ENCODE measurements at regions not wholly inside any gene's neighbourhood (a gene's known extent, or its start where the extent isn't known, plus 50 kb on each side); places are given as distances from the start of the nearest gene placed in this dataset.

DNA sequence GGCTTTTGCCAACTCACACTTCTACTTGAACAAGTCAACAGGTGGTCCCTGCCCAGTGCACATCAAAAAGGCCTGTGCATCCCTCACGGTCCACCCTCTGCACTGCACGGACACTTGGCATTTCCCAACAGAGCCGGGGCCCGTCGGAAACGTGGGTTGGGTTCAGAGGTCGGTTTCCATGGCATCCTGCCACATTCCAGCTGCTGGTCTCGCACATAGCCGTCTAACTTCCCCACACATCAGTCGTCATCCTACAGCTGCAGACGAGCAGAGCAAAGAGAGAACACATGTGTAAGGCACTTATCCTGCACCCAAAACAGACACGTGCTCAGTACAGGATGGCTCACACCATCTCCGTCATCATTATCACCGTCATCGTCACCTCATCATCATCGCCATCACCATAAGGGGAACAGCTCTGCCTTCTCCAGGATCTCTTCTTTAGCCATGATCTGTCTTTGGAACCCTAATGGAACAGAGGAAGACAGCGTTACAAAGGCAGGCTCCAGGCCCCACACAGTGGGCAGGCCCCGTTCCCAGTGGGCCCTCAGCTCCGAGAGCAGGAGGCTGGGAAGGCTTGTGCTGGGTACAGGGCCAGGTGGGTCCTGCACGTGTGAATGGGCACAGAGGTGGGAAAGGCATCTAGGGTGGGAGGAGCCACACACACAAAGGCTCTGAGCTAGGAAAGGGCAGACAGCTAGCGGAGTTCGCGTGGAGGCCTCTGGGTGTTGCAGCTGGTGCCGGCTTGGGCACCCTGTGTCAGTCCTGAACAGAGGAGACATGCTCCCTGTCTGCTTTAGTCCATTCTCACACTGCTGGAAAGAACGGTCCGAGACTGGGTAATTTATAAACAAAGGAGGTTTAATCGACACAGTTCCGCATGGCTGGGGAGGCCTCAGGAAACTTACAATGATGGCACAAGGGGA, 170.8 kb upstream of the SOX1 start:
- TF ChIP-seq, protein P1, sequence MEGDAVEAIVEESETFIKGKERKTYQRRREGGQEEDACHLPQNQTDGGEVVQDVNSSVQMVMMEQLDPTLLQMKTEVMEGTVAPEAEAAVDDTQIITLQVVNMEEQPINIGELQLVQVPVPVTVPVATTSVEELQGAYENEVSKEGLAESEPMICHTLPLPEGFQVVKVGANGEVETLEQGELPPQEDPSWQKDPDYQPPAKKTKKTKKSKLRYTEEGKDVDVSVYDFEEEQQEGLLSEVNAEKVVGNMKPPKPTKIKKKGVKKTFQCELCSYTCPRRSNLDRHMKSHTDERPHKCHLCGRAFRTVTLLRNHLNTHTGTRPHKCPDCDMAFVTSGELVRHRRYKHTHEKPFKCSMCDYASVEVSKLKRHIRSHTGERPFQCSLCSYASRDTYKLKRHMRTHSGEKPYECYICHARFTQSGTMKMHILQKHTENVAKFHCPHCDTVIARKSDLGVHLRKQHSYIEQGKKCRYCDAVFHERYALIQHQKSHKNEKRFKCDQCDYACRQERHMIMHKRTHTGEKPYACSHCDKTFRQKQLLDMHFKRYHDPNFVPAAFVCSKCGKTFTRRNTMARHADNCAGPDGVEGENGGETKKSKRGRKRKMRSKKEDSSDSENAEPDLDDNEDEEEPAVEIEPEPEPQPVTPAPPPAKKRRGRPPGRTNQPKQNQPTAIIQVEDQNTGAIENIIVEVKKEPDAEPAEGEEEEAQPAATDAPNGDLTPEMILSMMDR (IDR thresholded peaks at IDR 0.05) = no peak
- TF ChIP-seq POLR2AphosphoS5 (IDR thresholded peaks at IDR 0.05) (no peak), POLR2A (IDR thresholded peaks at IDR 0.05) (no peak), EP300 (IDR thresholded peaks at IDR 0.05; ENCODE audit: low read depth) (no peak)
